ENCODE measurements at regions not wholly inside any gene's neighbourhood (a gene's known extent, or its start where the extent isn't known, plus 50 kb on each side); places are given as distances from the start of the nearest gene placed in this dataset.
"Not testable (repeated sequence)": the region's sequence is repeated elsewhere in the genome, so short reads cannot be mapped to it uniquely, and the experiment has no call there.

GRCh38 chr5:104913841-104914281 is 1351.3 kb upstream of the NUDT12 start:
- no peak for DNase-seq

- DNase-seq: no peak
Observed at GRCh38 chr5:104909803-104910202, 1347.2 kb upstream of the NUDT12 start.

- no peak for DNase-seq
Observed at GRCh38 chr5:104904561-104904960, 1342.0 kb upstream of the NUDT12 start.

GRCh38 chr5:104903941-104904340 is 1341.4 kb upstream of the NUDT12 start:
- no peak for DNase-seq

GRCh38 chr5:104891596-104891995 is 1329.0 kb upstream of the NUDT12 start:
- DNase-seq: no peak

GRCh38 chr5:104890767-104891166 is 1328.2 kb upstream of the NUDT12 start:
- DNase-seq: no peak

GRCh38 chr5:104859437-104859836 is 1296.8 kb upstream of the NUDT12 start:
- no peak for DNase-seq

GRCh38 chr5:104852099-104852498 is 1289.5 kb upstream of the NUDT12 start:
- DNase-seq: not testable (repeated sequence)

GRCh38 chr5:104845541-104845940 is 1283.0 kb upstream of the NUDT12 start:
- DNase-seq: no peak

- no peak for DNase-seq
Observed at GRCh38 chr5:104843822-104844221, 1281.2 kb upstream of the NUDT12 start.

GRCh38 chr5:104840284-104840683 is 1277.7 kb upstream of the NUDT12 start:
- DNase-seq: no peak

- not testable (repeated sequence) for DNase-seq
Observed at GRCh38 chr5:104831515-104831914, 1268.9 kb upstream of the NUDT12 start.

GRCh38 chr5:104821606-104822005 is 1259.0 kb upstream of the NUDT12 start:
- no peak for DNase-seq

GRCh38 chr5:104817127-104817526 is 1254.5 kb upstream of the NUDT12 start:
- peak; percentile 25 for DNase-seq

- peak; percentile 25 for DNase-seq
Observed at GRCh38 chr5:104815212-104815611, 1252.6 kb upstream of the NUDT12 start.

GRCh38 chr5:104800440-104801048 is 1238.0 kb upstream of the NUDT12 start:
- DNase-seq: no peak

GRCh38 chr5:104793755-104794080 is 1231.1 kb upstream of the NUDT12 start:
- DNase-seq: no peak

- no peak for DNase-seq
Observed at GRCh38 chr5:104793031-104793754, 1230.6 kb upstream of the NUDT12 start.

- no peak for DNase-seq
Observed at GRCh38 chr5:104789366-104789765, 1226.8 kb upstream of the NUDT12 start.

- DNase-seq: no peak
Observed at GRCh38 chr5:104785097-104785496, 1222.5 kb upstream of the NUDT12 start.

GRCh38 chr5:104774372-104774771 is 1211.8 kb upstream of the NUDT12 start:
- DNase-seq: no peak

GRCh38 chr5:104764197-104764596 is 1201.6 kb upstream of the NUDT12 start:
- DNase-seq: no peak

- DNase-seq: no peak
Observed at GRCh38 chr5:104763216-104763615, 1200.6 kb upstream of the NUDT12 start.

- DNase-seq: no peak
Observed at GRCh38 chr5:104757915-104758314, 1195.3 kb upstream of the NUDT12 start.

GRCh38 chr5:104755806-104756205 is 1193.2 kb upstream of the NUDT12 start:
- DNase-seq: no peak
